ENCODE measurements at regions not wholly inside any gene's neighbourhood (a gene's known extent, or its start where the extent isn't known, plus 50 kb on each side); places are given as distances from the start of the nearest gene placed in this dataset.

DNA sequence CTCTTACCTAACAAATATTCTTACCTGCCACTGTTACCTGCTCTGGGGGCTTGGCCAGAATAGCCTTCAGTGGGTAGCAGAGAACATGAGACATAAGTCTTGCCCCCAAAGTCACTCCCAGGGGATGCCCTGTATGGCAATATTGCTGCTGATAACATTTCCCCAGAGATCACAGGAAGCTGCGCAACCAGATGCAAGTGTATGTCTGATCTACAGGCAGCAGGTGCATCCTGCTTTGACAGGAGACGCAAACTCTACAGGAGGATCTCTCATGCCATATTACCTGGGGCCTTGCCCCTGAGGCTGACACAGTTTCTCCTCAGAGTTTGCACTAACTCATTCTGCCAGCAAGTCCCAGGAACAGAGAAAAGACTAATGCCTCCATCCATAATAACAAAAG is 174.4 kb upstream of the LPP start:
- H3K27ac Mint-ChIP-seq (ENCODE audit: unreplicated experiment), result no peak overlapping the region
- TF ChIP-seq, protein P1, sequence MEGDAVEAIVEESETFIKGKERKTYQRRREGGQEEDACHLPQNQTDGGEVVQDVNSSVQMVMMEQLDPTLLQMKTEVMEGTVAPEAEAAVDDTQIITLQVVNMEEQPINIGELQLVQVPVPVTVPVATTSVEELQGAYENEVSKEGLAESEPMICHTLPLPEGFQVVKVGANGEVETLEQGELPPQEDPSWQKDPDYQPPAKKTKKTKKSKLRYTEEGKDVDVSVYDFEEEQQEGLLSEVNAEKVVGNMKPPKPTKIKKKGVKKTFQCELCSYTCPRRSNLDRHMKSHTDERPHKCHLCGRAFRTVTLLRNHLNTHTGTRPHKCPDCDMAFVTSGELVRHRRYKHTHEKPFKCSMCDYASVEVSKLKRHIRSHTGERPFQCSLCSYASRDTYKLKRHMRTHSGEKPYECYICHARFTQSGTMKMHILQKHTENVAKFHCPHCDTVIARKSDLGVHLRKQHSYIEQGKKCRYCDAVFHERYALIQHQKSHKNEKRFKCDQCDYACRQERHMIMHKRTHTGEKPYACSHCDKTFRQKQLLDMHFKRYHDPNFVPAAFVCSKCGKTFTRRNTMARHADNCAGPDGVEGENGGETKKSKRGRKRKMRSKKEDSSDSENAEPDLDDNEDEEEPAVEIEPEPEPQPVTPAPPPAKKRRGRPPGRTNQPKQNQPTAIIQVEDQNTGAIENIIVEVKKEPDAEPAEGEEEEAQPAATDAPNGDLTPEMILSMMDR (IDR thresholded peaks at IDR 0.05; ENCODE audit: insufficient read depth in 1 of 2, low read depth in 1 of 2, low read length in 1 of 2, severe bottlenecking in 1 of 2, unreplicated experiment in 1 of 2), result no peak
- H3K36me3 Mint-ChIP-seq (ENCODE audit: insufficient read depth, unreplicated experiment), result no peaks in the 10 kb centered on the region
- BruUV-seq (replicated peaks), result no TSS peak
- CTCF ChIA-PET, result no interaction called here
- Histone ChIP-seq H3K4me3 (ENCODE audit: low read depth, low read length) (no peak overlapping the region), H3K36me3 (ENCODE audit: control insufficient read depth, insufficient read depth, low read length) (no peaks in the 10 kb centered on the region), H3K9me3 (peaks cover 8% of the 10 kb centered on the region; the same call in 1 of the 2 replicates), H3K27me3 (replicated peaks; ENCODE audit: control insufficient read depth, insufficient read depth, low read length) (no peaks in the 10 kb centered on the region), H3K4me1 (no peaks in the 10 kb centered on the region; the same call in 1 of the 2 replicates)
- no peaks in the 10 kb centered on the region for H3K9me3 Mint-ChIP-seq (ENCODE audit: unreplicated experiment)
- intact Hi-C loops (cut with micrococcal nuclease; ENCODE audit: unreplicated experiment), result no loop called here
- peaks cover 7% of the 10 kb centered on the region for H3K4me1 Mint-ChIP-seq (ENCODE audit: low read depth, unreplicated experiment)
- POLR2A ChIA-PET, result no interaction called here
- H3K27me3 Mint-ChIP-seq (ENCODE audit: insufficient read depth, unreplicated experiment), result no peaks in the 10 kb centered on the region
- DNase-seq, result no peak
- no peak overlapping the region for H3K4me3 Mint-ChIP-seq (ENCODE audit: unreplicated experiment)

DNA sequence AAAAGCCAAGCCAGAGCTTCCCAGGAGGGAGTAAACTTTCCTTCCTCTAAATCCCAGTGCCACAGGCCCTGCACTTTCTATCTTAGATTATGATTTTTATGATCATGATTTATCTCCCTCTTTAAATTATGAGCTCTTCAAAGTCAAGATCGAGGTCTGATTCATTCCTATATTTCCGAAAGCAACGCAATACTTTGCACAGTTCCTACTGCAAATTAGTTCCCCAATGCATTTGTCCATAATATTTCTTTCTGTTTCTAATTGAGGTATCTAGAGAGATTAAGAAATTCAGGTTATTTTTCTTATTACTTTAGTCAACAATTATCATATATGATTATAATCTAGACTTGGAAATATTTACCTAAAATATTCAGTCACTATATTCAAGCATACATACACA is 173.1 kb upstream of the LPP start:
- H3K27ac Mint-ChIP-seq (ENCODE audit: unreplicated experiment), result no peak overlapping the region
- H3K36me3 Mint-ChIP-seq (ENCODE audit: insufficient read depth, unreplicated experiment), result no peaks in the 10 kb centered on the region
- intact Hi-C loops (cut with micrococcal nuclease; ENCODE audit: unreplicated experiment), result no loop called here
- no peaks in the 10 kb centered on the region for H3K27me3 ChIP-seq (replicated peaks; ENCODE audit: control insufficient read depth, insufficient read depth, low read length)
- no TSS peak for BruUV-seq (replicated peaks)
- TF ChIP-seq, protein P1 (IDR thresholded peaks at IDR 0.05; ENCODE audit: insufficient read depth in 1 of 2, low read depth in 1 of 2, low read length in 1 of 2, severe bottlenecking in 1 of 2, unreplicated experiment in 1 of 2), result no peak
- H3K4me3 Mint-ChIP-seq (ENCODE audit: unreplicated experiment), result no peak overlapping the region
- H3K4me1 ChIP-seq, result no peaks in the 10 kb centered on the region; the same call in 1 of the 2 replicates
- peaks cover 8% of the 10 kb centered on the region; the same call in 1 of the 2 replicates for H3K9me3 ChIP-seq
- ChIA-PET POLR2A (no interaction called here), CTCF (no interaction called here)
- no peaks in the 10 kb centered on the region for H3K36me3 ChIP-seq (ENCODE audit: control insufficient read depth, insufficient read depth, low read length)
- no peaks in the 10 kb centered on the region for H3K4me1 Mint-ChIP-seq (ENCODE audit: low read depth, unreplicated experiment)
- no peaks in the 10 kb centered on the region for H3K9me3 Mint-ChIP-seq (ENCODE audit: unreplicated experiment)
- H3K4me3 ChIP-seq (ENCODE audit: low read depth, low read length), result no peak overlapping the region
- no peaks in the 10 kb centered on the region for H3K27me3 Mint-ChIP-seq (ENCODE audit: insufficient read depth, unreplicated experiment)
- no peak for DNase-seq

DNA sequence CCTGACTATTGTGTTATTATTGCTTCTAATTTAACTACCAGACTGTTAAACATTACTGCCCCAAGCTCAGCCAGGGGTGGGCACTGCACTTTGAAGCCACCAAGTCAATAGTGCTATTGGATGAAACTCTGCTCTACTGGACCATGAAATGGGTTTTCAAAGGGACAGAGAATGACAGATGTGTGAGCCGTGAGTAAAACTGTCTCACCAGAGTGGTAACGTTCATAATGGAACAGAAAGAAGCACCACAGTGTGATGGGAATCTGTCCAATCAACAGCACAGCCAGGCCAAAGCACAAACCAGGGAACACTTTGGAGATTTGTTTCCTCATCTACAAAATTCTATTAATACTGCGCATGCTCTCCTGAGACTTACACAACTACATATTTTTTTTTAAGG is 171.8 kb upstream of the LPP start:
- POLR2A ChIA-PET, result no interaction called here
- TF ChIP-seq, protein P1 (IDR thresholded peaks at IDR 0.05; ENCODE audit: insufficient read depth in 1 of 2, low read depth in 1 of 2, low read length in 1 of 2, severe bottlenecking in 1 of 2, unreplicated experiment in 1 of 2), result no peak
- CTCF ChIA-PET, result no interaction called here
- H3K27ac Mint-ChIP-seq (ENCODE audit: unreplicated experiment), result no peak overlapping the region
- no peaks in the 10 kb centered on the region for H3K27me3 Mint-ChIP-seq (ENCODE audit: insufficient read depth, unreplicated experiment)
- H3K36me3 Mint-ChIP-seq (ENCODE audit: insufficient read depth, unreplicated experiment), result no peaks in the 10 kb centered on the region
- no peak for DNase-seq
- Histone ChIP-seq H3K27me3 (replicated peaks; ENCODE audit: control insufficient read depth, insufficient read depth, low read length) (no peaks in the 10 kb centered on the region), H3K4me1 (no peaks in the 10 kb centered on the region), H3K36me3 (ENCODE audit: control insufficient read depth, insufficient read depth, low read length) (no peaks in the 10 kb centered on the region), H3K4me3 (ENCODE audit: low read depth, low read length) (no peak overlapping the region), H3K9me3 (peaks cover 8% of the 10 kb centered on the region; the same call in 1 of the 2 replicates)
- intact Hi-C loops (cut with micrococcal nuclease; ENCODE audit: unreplicated experiment), result no loop called here
- no peaks in the 10 kb centered on the region for H3K9me3 Mint-ChIP-seq (ENCODE audit: unreplicated experiment)
- peaks cover 5% of the 10 kb centered on the region for H3K4me1 Mint-ChIP-seq (ENCODE audit: low read depth, unreplicated experiment)
- BruUV-seq (replicated peaks), result no TSS peak
- H3K4me3 Mint-ChIP-seq (ENCODE audit: unreplicated experiment), result no peak overlapping the region

Data from Caco-2 (cell line).